GM23248 (cell line): ENCODE measurements at regions not wholly inside any gene's neighbourhood (a gene's known extent, or its start where the extent isn't known, plus 50 kb on each side); places are given as distances from the start of the nearest gene placed in this dataset.
"Not testable (repeated sequence)": the region's sequence is repeated elsewhere in the genome, so short reads cannot be mapped to it uniquely, and the experiment has no call there.

Experiments used
- DNase-seq: peaks from one replicate; pipeline ENCODE4 v3.0.0-alpha.2; 2015
- H2AFZ ChIP-seq: fragments of 200-600 bp; sonication (generic); 2 replicates; pipeline ENCODE4 v1.6.1; 2016; ENCODE audit warnings: antibody characterized with exemption
- H3F3A ChIP-seq: fragments of 200-600 bp; sonication (generic); 2 replicates; pipeline ENCODE4 v1.6.1; 2016; ENCODE audit warnings: mild to moderate bottlenecking, antibody characterized with exemption, mixed run types; ENCODE audit not compliant: insufficient read depth
- H3K27ac ChIP-seq: fragments of 200-600 bp; sonication (generic); 2 replicates; pipeline ENCODE4 v1.5.1; 2016; ENCODE audit warnings: mild to moderate bottlenecking
- H3K27me3 ChIP-seq: fragments of 200-600 bp; sonication (generic); replicated peaks from 2 replicates; pipeline ENCODE4 v1.6.1; 2016; ENCODE audit warnings: mild to moderate bottlenecking; ENCODE audit not compliant: insufficient read depth
- H3K36me3 ChIP-seq: fragments of 200-600 bp; sonication (generic); 2 replicates; pipeline ENCODE4 v1.6.1; 2016; ENCODE audit warnings: low read depth, mild to moderate bottlenecking
- H3K4me1 ChIP-seq: fragments of 200-600 bp; sonication (generic); 2 replicates; pipeline ENCODE4 v1.6.1; 2016; ENCODE audit warnings: mild to moderate bottlenecking; ENCODE audit not compliant: insufficient read depth
- H3K4me2 ChIP-seq: fragments of 200-600 bp; sonication (generic); one replicate; pipeline ENCODE4 v1.6.1; 2016; ENCODE audit warnings: mild to moderate bottlenecking; ENCODE audit not compliant: unreplicated experiment
- H3K4me3 ChIP-seq: fragments of 200-600 bp; sonication (generic); 2 replicates; pipeline ENCODE4 v1.5.1; 2016; ENCODE audit warnings: mild to moderate bottlenecking
- H3K79me2 ChIP-seq: fragments of 200-600 bp; sonication (generic); 2 replicates; pipeline ENCODE4 v1.6.1; 2016; ENCODE audit warnings: mild to moderate bottlenecking; ENCODE audit not compliant: insufficient read depth
- H3K9ac ChIP-seq: fragments of 200-600 bp; sonication (generic); 2 replicates; pipeline ENCODE4 v1.6.1; 2016; ENCODE audit warnings: mild to moderate bottlenecking
- H3K9me2 ChIP-seq: fragments of 200-600 bp; sonication (generic); 2 replicates; pipeline ENCODE4 v1.6.1; 2016; ENCODE audit warnings: mixed run types, mild to moderate bottlenecking, moderate library complexity; ENCODE audit not compliant: insufficient read depth
- H3K9me3 ChIP-seq: fragments of 200-600 bp; sonication (generic); one replicate; pipeline ENCODE4 v1.6.1; 2017; ENCODE audit warnings: low read depth
- H4K20me1 ChIP-seq: fragments of 200-600 bp; sonication (generic); 2 replicates; pipeline ENCODE4 v1.6.0; 2016; ENCODE audit not compliant: insufficient read depth
- WGBS, 2 experiments: methylation state at CpG; one replicate each; pipeline ENCODE4 v1.1.6; 2015 to 2017; ENCODE audit warnings: low lambda C conversion rate in 2 of 2, low coverage in 1 of 2; ENCODE audit errors: missing lambda C conversion rate in 2 of 2; 5-methylcytosine and 5-hydroxymethylcytosine counted together
- in situ Hi-C: fragments of 300-500 bp; cut with MboI; formaldehyde crosslinking; loops from 2 replicates; pipeline ENCODE4 v1.15.0; 2020

GRCh38 chr1:146314449-146315246 is 85.8 kb upstream of the NOTCH2NLA start:
- H3K4me3 ChIP-seq, H3K4me1 ChIP-seq, H3K4me2 ChIP-seq, H3K27me3 ChIP-seq, H3K9ac ChIP-seq, H4K20me1 ChIP-seq, H3K36me3 ChIP-seq, H3K27ac ChIP-seq, DNase-seq, in situ Hi-C loops, H3K79me2 ChIP-seq, H2AFZ ChIP-seq, H3F3A ChIP-seq, H3K9me3 ChIP-seq, H3K9me2 ChIP-seq: not testable (repeated sequence)
- WGBS, 2 experiments: no CpG with 5 or more reads among the region's 5 CpGs

- H3K27me3 ChIP-seq, H3K27ac ChIP-seq, H3F3A ChIP-seq, H3K4me1 ChIP-seq, H3K9me2 ChIP-seq, H4K20me1 ChIP-seq, DNase-seq, H3K4me2 ChIP-seq, H3K9ac ChIP-seq, H3K9me3 ChIP-seq, in situ Hi-C loops, H3K36me3 ChIP-seq, H3K4me3 ChIP-seq, H2AFZ ChIP-seq, H3K79me2 ChIP-seq: not testable (repeated sequence)
Measured at GRCh38 chr1:146310579-146310978, 81.8 kb upstream of the NOTCH2NLA start.

DNA sequence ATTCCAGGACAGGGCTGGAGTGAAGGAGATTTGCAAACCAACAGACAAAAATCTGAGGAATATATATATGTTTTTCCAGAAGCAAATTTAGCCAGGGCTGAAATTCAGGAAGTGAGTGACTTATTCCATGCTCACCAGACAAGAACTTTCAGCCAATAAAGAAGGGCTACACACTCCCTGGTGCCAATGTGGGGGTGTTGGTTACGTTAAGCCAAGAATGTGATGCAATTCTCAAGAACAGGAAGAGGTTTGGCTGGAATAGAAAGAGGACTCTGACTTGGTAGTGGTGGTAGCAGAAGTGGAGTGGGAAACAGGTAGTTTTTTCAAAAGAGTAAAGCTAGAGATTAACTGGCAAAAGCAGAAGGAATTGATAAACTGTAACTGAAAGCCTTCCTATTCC is 80.6 kb upstream of the NOTCH2NLA start:
- H3K27me3 ChIP-seq, H3K9ac ChIP-seq, H3K9me2 ChIP-seq, H4K20me1 ChIP-seq, H3K4me2 ChIP-seq, H3K36me3 ChIP-seq, H3K27ac ChIP-seq, in situ Hi-C loops, H3K79me2 ChIP-seq, H3F3A ChIP-seq, DNase-seq, H3K9me3 ChIP-seq, H2AFZ ChIP-seq, H3K4me3 ChIP-seq, H3K4me1 ChIP-seq: not testable (repeated sequence)
- WGBS, 2 experiments: no CpG with 5 or more reads among the region's 1 CpG

DNA sequence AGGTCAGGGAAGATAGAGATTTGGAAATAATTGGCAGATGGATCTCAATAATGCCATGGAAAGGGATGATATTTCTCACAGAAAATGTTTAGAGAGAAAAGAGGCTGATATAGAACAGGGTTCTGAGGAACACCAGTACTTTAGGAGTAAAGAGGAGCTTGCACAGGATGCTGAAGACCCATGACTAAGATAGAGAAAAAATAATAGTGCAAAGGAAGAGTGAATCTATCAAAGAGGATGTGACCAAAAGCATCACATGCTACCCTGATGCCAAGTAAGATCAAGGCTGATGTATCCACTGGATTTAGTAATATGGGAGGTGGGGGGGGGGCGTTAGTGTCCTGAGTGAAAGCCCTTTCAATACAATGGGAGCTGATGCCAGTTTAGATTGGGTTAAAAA is 80.1 kb upstream of the NOTCH2NLA start:
- H3K4me2 ChIP-seq, H3K36me3 ChIP-seq, DNase-seq, H3K9ac ChIP-seq, H4K20me1 ChIP-seq, H3K9me3 ChIP-seq, in situ Hi-C loops, H3K4me1 ChIP-seq, H3K27me3 ChIP-seq, H3F3A ChIP-seq, H3K79me2 ChIP-seq, H2AFZ ChIP-seq, H3K9me2 ChIP-seq, H3K4me3 ChIP-seq: not testable (repeated sequence)
- 0% methylated on average over 1 of the region's 1 CpG for WGBS, 2 experiments
- peak overlapping the region; percentile 46; the same call in 1 of the 2 replicates for H3K27ac ChIP-seq

GRCh38 chr1:146308152-146308551 is 79.3 kb upstream of the NOTCH2NLA start:
- H4K20me1 ChIP-seq, H3K79me2 ChIP-seq, H3K4me1 ChIP-seq, H3K9me3 ChIP-seq, in situ Hi-C loops, H3K9me2 ChIP-seq, H2AFZ ChIP-seq, H3F3A ChIP-seq, H3K4me3 ChIP-seq, H3K4me2 ChIP-seq, H3K9ac ChIP-seq, DNase-seq, H3K36me3 ChIP-seq, H3K27me3 ChIP-seq: not testable (repeated sequence)
- peak overlapping the region; percentile 68 for H3K27ac ChIP-seq
- WGBS, 2 experiments: 36 to 56% methylated on average over 3 of the region's 5 CpGs

GRCh38 chr1:146307632-146308031 is 78.8 kb upstream of the NOTCH2NLA start:
- no CpG with 5 or more reads among the region's 5 CpGs for WGBS, 2 experiments
- H3K79me2 ChIP-seq, H4K20me1 ChIP-seq, H3K27me3 ChIP-seq, H3K9me2 ChIP-seq, H2AFZ ChIP-seq, DNase-seq, H3K27ac ChIP-seq, H3K9me3 ChIP-seq, H3K9ac ChIP-seq, H3K4me3 ChIP-seq, H3F3A ChIP-seq, H3K4me2 ChIP-seq, H3K36me3 ChIP-seq, H3K4me1 ChIP-seq, in situ Hi-C loops: not testable (repeated sequence)

DNA sequence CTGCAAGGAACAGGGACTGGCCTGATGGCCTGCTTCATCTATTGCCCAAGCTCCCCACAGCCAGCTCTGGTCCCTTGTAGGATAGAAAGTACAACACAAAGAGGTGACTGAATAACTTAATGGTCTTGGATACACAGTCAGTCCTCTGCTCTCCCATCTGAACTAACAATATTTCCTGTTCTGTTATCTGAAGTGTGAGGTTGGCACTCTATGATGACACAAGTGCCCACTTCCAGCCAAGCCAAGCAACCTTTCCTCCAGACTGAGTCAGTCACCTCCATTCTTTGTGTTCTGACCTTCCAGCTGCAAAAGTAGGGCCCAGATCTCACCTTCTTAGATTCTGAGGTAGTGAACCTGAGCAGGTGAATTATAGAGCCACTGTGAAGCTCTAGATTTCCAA is 77.8 kb upstream of the NOTCH2NLA start:
- H3K9me3 ChIP-seq, DNase-seq, H3F3A ChIP-seq, H3K9me2 ChIP-seq, H3K4me1 ChIP-seq, H3K4me2 ChIP-seq, H3K79me2 ChIP-seq, H4K20me1 ChIP-seq, H2AFZ ChIP-seq, in situ Hi-C loops, H3K27me3 ChIP-seq, H3K36me3 ChIP-seq, H3K4me3 ChIP-seq, H3K9ac ChIP-seq, H3K27ac ChIP-seq: not testable (repeated sequence)

GRCh38 chr1:146305442-146305841 is 76.6 kb upstream of the NOTCH2NLA start:
- H3K9ac ChIP-seq, H3K4me2 ChIP-seq, H3K9me2 ChIP-seq, in situ Hi-C loops, H3K27me3 ChIP-seq, H3K9me3 ChIP-seq, H3K27ac ChIP-seq, H2AFZ ChIP-seq, DNase-seq, H4K20me1 ChIP-seq, H3K79me2 ChIP-seq, H3K36me3 ChIP-seq, H3F3A ChIP-seq, H3K4me1 ChIP-seq, H3K4me3 ChIP-seq: not testable (repeated sequence)
- no CpG with 5 or more reads among the region's 2 CpGs for WGBS, 2 experiments
